Breast epithelium (tissue), 4 donors: ENCODE measurements at regions not wholly inside any gene's neighbourhood (a gene's known extent, or its start where the extent isn't known, plus 50 kb on each side); places are given as distances from the start of the nearest gene placed in this dataset.

Experiments
- DNase-seq, 2 donors: peaks; one replicate each; pipeline ENCODE4 v3.0.0-alpha.2; 2019; ENCODE audit warnings: low spot score in 2 of 2
- H3K27ac ChIP-seq, 2 donors: fragments of 200-600 bp; sonication (generic) in 1 of 2; one replicate each; pipeline ENCODE4 v1.5.1; 2016 to 2019; ENCODE audit warnings: mild to moderate bottlenecking in 1 of 2
- H3K27me3 ChIP-seq, 2 donors: fragments of 200-600 bp; sonication (generic) in 1 of 2; one replicate each; pipeline versions ENCODE4 v1.5.1 to v1.6.0; 2017 to 2019; ENCODE audit warnings: control low read depth in 1 of 2, mild to moderate bottlenecking in 1 of 2
- H3K36me3 ChIP-seq: fragments of 200-600 bp; one replicate; pipeline ENCODE4 v1.5.1; 2019
- H3K4me1 ChIP-seq, 2 donors: fragments of 200-600 bp; sonication (generic); one replicate each; pipeline ENCODE4 v1.5.1; 2016 to 2019; ENCODE audit warnings: control low read depth in 1 of 2
- H3K4me3 ChIP-seq, 3 donors: fragments of 200-600 bp; sonication (generic); 1 replicate in 2 of 3; 2 replicates in 1 of 3; pipeline ENCODE4 v1.5.1; 2016 to 2019; ENCODE audit warnings: mild to moderate bottlenecking in 3 of 3, moderate library complexity in 2 of 3
- H3K9me3 ChIP-seq, 2 donors: fragments of 200-600 bp; sonication (generic) in 1 of 2; one replicate each; pipeline ENCODE4 v1.5.1; 2016 to 2019; ENCODE audit warnings: control low read depth in 1 of 2
- POLR2A ChIP-seq: fragments of 450-650 bp; IDR thresholded peaks from one replicate; pipeline ENCODE4 v1.6.1; 2016; ENCODE audit warnings: antibody characterized with exemption, mild to moderate bottlenecking, moderate library complexity
- POLR2AphosphoS5 ChIP-seq, 3 donors: sonication (generic); formaldehyde crosslinking; IDR thresholded peaks; one replicate each; pipeline ENCODE4 v1.6.1; 2017; ENCODE audit warnings: antibody characterized with exemption in 3 of 3
- intact Hi-C: fragments of 100-400 bp; cut with DNase I; formaldehyde crosslinking; loops from one replicate; pipeline ENCODE4 v1.15.1; 2023; ENCODE audit warnings: low total_unique reads
- TF ChIP-seq, protein P1 (sequence below), 3 donors: fragments of 450-650 bp; IDR thresholded peaks; one replicate each; pipeline ENCODE4 v1.5.1; 2016 to 2017; ENCODE audit warnings: antibody characterized with exemption in 3 of 3, mild to moderate bottlenecking in 3 of 3, moderate library complexity in 3 of 3

- Histone ChIP-seq H3K9me3 (no peaks in the 10 kb centered on the region), H3K27ac (no peak overlapping the region), H3K27me3 (no peaks in the 10 kb centered on the region), H3K36me3 (no peaks in the 10 kb centered on the region), H3K4me1 (no peaks in the 10 kb centered on the region), H3K4me3 (no peak overlapping the region)
- no peak for TF ChIP-seq POLR2AphosphoS5 (IDR thresholded peaks at IDR 0.05)
- no peak for TF ChIP-seq POLR2A
- TF ChIP-seq, protein P1, sequence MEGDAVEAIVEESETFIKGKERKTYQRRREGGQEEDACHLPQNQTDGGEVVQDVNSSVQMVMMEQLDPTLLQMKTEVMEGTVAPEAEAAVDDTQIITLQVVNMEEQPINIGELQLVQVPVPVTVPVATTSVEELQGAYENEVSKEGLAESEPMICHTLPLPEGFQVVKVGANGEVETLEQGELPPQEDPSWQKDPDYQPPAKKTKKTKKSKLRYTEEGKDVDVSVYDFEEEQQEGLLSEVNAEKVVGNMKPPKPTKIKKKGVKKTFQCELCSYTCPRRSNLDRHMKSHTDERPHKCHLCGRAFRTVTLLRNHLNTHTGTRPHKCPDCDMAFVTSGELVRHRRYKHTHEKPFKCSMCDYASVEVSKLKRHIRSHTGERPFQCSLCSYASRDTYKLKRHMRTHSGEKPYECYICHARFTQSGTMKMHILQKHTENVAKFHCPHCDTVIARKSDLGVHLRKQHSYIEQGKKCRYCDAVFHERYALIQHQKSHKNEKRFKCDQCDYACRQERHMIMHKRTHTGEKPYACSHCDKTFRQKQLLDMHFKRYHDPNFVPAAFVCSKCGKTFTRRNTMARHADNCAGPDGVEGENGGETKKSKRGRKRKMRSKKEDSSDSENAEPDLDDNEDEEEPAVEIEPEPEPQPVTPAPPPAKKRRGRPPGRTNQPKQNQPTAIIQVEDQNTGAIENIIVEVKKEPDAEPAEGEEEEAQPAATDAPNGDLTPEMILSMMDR (IDR thresholded peaks at IDR 0.05): no peak
- intact Hi-C loops: no loop called here
- no peak for DNase-seq
These were observed 294.7 kb downstream of the ARL4A start for GRCh38 chr7:12982178-12982577.

DNA sequence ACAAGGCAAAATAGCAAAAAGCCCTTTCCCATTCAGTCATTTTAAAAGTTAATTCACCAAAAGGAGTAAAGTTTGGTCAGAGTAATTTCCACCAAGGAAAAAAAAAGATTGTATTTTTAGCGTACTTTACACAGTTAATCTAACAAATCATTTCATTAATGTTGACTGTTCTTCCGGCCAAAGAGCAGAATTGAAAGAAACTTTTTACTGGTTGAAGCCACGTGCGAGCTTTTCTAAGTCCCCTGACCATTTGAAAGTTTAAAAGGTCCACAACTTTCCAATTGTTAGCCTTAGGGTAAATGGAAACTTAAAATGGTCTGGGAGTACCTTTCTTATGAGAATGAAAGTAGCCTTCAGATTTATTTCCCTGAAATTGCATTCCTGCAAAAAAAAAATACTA is 296.7 kb downstream of the ARL4A start:
- TF ChIP-seq, protein P1 (IDR thresholded peaks at IDR 0.05): no peak
- TF ChIP-seq POLR2A: no peak
- no peak for TF ChIP-seq POLR2AphosphoS5 (IDR thresholded peaks at IDR 0.05)
- H3K36me3 ChIP-seq: no peaks in the 10 kb centered on the region
- H3K4me1 ChIP-seq: no peaks in the 10 kb centered on the region
- no peaks in the 10 kb centered on the region for H3K27me3 ChIP-seq
- H3K4me3 ChIP-seq: no peak overlapping the region
- H3K27ac ChIP-seq: no peak overlapping the region
- intact Hi-C loops: no loop called here
- DNase-seq: no peak
- H3K9me3 ChIP-seq: no peaks in the 10 kb centered on the region

GRCh38 chr7:12985228-12985627 is 297.8 kb downstream of the ARL4A start:
- TF ChIP-seq, protein P1 (IDR thresholded peaks at IDR 0.05): no peak
- TF ChIP-seq POLR2A: no peak
- TF ChIP-seq POLR2AphosphoS5 (IDR thresholded peaks at IDR 0.05): no peak
- no peaks in the 10 kb centered on the region for H3K27me3 ChIP-seq
- no peak overlapping the region for H3K27ac ChIP-seq
- H3K9me3 ChIP-seq: no peaks in the 10 kb centered on the region
- no peaks in the 10 kb centered on the region for H3K36me3 ChIP-seq
- no peak for DNase-seq
- no peak overlapping the region for H3K4me3 ChIP-seq
- H3K4me1 ChIP-seq: no peaks in the 10 kb centered on the region
- intact Hi-C loops: no loop called here

DNA sequence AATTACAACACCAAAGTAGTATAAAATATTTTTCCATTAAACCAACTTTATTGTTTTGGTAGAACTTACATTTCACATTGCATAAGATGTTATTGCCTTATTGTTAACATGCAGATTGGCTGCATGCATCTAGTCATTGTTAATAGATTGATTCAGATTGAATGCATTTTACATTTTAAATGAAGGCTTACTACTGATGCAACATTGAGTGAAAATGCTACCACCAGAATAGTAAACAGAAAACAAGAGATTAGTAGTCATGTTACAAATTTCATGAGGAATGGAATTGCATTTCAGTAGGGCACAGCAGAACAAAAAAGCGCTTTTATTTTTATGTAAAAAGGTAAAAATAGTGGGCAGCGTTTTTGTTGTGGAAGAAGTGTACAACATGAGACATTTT is 298.3 kb downstream of the ARL4A start:
- Histone ChIP-seq H3K27ac (no peak overlapping the region), H3K36me3 (no peaks in the 10 kb centered on the region), H3K27me3 (no peaks in the 10 kb centered on the region), H3K4me3 (no peak overlapping the region), H3K4me1 (no peaks in the 10 kb centered on the region), H3K9me3 (no peaks in the 10 kb centered on the region)
- intact Hi-C loops: no loop called here
- TF ChIP-seq, protein P1 (IDR thresholded peaks at IDR 0.05): no peak
- TF ChIP-seq POLR2AphosphoS5 (IDR thresholded peaks at IDR 0.05) (no peak), POLR2A (no peak)
- no peak for DNase-seq

GRCh38 chr7:12987238-12987637 is 299.8 kb downstream of the ARL4A start:
- Histone ChIP-seq H3K4me1 (no peaks in the 10 kb centered on the region), H3K4me3 (no peak overlapping the region), H3K36me3 (no peaks in the 10 kb centered on the region), H3K9me3 (no peaks in the 10 kb centered on the region), H3K27ac (no peak overlapping the region), H3K27me3 (no peaks in the 10 kb centered on the region)
- no peak for DNase-seq
- intact Hi-C loops: no loop called here
- TF ChIP-seq, protein P1 (IDR thresholded peaks at IDR 0.05): no peak
- no peak for TF ChIP-seq POLR2A
- no peak for TF ChIP-seq POLR2AphosphoS5 (IDR thresholded peaks at IDR 0.05)
